ENCODE measurements at regions not wholly inside any gene's neighbourhood (a gene's known extent, or its start where the extent isn't known, plus 50 kb on each side); places are given as distances from the start of the nearest gene placed in this dataset.

DNA sequence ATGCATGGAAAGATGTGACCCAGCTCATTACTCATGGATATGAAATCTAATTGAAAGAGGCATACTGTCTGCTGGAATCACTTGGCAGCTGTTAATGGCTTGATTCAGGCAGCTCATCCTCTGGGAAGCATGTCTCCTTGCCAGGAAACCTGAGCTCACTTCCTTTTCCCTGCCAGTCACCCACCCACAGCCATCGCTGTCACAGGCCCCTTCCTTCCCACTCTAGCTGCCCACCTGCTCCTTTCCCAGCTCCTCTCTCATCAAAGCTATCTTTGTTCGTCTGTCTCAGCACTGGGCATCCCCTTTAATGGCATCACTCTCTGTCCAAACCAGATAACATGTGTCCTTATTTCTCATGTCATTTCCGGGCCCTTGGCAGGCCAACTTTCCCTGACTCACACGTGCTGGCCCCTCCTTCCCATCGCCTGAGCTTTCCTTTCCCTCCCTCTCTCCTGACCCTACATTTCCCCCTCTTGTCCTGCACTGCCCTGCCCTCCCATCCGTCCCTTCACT is 721.9 kb downstream of the TNS3 start:
- TF ChIP-seq, protein P1, sequence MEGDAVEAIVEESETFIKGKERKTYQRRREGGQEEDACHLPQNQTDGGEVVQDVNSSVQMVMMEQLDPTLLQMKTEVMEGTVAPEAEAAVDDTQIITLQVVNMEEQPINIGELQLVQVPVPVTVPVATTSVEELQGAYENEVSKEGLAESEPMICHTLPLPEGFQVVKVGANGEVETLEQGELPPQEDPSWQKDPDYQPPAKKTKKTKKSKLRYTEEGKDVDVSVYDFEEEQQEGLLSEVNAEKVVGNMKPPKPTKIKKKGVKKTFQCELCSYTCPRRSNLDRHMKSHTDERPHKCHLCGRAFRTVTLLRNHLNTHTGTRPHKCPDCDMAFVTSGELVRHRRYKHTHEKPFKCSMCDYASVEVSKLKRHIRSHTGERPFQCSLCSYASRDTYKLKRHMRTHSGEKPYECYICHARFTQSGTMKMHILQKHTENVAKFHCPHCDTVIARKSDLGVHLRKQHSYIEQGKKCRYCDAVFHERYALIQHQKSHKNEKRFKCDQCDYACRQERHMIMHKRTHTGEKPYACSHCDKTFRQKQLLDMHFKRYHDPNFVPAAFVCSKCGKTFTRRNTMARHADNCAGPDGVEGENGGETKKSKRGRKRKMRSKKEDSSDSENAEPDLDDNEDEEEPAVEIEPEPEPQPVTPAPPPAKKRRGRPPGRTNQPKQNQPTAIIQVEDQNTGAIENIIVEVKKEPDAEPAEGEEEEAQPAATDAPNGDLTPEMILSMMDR (IDR thresholded peaks at IDR 0.05): no peak
- no peak for TF ChIP-seq POLR2A (IDR thresholded peaks at IDR 0.05)

Measured in heart left ventricle (tissue), 13 donors.